Liver (tissue), 3 donors: ENCODE measurements at regions not wholly inside any gene's neighbourhood (a gene's known extent, or its start where the extent isn't known, plus 50 kb on each side); places are given as distances from the start of the nearest gene placed in this dataset.

ENCODE experiments used
- FOXA1 ChIP-seq: IDR thresholded peaks from 2 replicates; pipeline ENCODE4 v1.6.1; 2016; ENCODE audit warnings: antibody characterized with exemption
- GABPA ChIP-seq, 2 donors: IDR thresholded peaks in 1 of 2; conservative IDR thresholded peaks in 1 of 2; 2 replicates each; pipeline ENCODE4 v1.6.1; 2016; ENCODE audit warnings: antibody characterized with exemption in 2 of 2, mild to moderate bottlenecking in 1 of 2, moderate library complexity in 1 of 2
- HNF4A ChIP-seq, 2 donors: conservative IDR thresholded peaks; 2 replicates each; pipeline ENCODE4 v1.6.1; 2016; ENCODE audit warnings: antibody characterized with exemption in 2 of 2, mild to moderate bottlenecking in 2 of 2
- HNF4G ChIP-seq: IDR thresholded peaks from 2 replicates; pipeline ENCODE4 v1.6.1; 2016; ENCODE audit warnings: antibody characterized with exemption
- JUND ChIP-seq, 2 donors: IDR thresholded peaks; 2 replicates each; pipeline ENCODE4 v1.6.1; 2016; ENCODE audit warnings: antibody characterized with exemption in 2 of 2
- NR2F2 ChIP-seq: IDR thresholded peaks from 2 replicates; pipeline ENCODE4 v1.6.1; 2016; ENCODE audit warnings: antibody characterized with exemption
- RAD21 ChIP-seq, 2 donors: IDR thresholded peaks; 2 replicates each; pipeline ENCODE4 v1.6.1; 2016; ENCODE audit warnings: antibody characterized with exemption in 2 of 2, mild to moderate bottlenecking in 2 of 2
- SP1 ChIP-seq: IDR thresholded peaks from 2 replicates; pipeline ENCODE4 v1.6.1; 2018; ENCODE audit warnings: antibody characterized with exemption, mild to moderate bottlenecking
- TAF1 ChIP-seq: conservative IDR thresholded peaks from 2 replicates; pipeline ENCODE4 v1.6.1; 2016; ENCODE audit warnings: antibody characterized with exemption, mild to moderate bottlenecking
- YY1 ChIP-seq: IDR thresholded peaks from 2 replicates; pipeline ENCODE4 v1.6.1; 2016; ENCODE audit warnings: antibody characterized with exemption, mild to moderate bottlenecking
- TF ChIP-seq, protein P1 (sequence below): fragments of 150-350 bp; IDR thresholded peaks from 2 replicates; pipeline ENCODE4 v1.5.1; 2017; ENCODE audit warnings: improper control_type of control experiment, low read depth, low read length; ENCODE audit not compliant: missing input control
- TF ChIP-seq, protein P2 (sequence below): IDR thresholded peaks from 2 replicates; pipeline ENCODE4 v1.6.1; 2016; ENCODE audit warnings: antibody characterized with exemption
- TF ChIP-seq, protein P3 (sequence below): IDR thresholded peaks from 2 replicates; pipeline ENCODE4 v1.6.1; 2016; ENCODE audit warnings: antibody characterized with exemption, mild to moderate bottlenecking
- TF ChIP-seq, protein P4 (sequence below): IDR thresholded peaks from 2 replicates; pipeline ENCODE4 v1.6.1; 2016; ENCODE audit warnings: antibody characterized with exemption
- donor health status: healthy.
- donor health status: healthy.

DNA sequence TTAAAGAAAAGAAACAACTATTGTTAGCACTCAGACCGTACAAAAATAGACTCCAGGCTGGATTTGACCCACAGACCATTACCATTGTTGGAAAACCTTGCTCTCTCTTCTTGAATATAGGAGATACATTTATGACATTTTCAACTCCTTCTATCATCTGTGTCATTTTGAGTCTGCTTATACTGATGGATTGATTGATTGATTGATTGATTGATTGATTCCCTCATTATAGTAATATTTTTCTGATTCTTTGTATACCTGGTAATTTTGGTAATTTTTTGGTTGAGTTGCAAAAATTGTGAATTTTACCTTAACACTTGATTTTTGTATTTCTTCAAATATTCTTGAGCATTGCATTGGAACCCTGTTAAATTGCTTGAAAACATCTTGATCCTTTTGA, 114.2 kb upstream of the KLHL29 start:
- TF ChIP-seq, protein P1, sequence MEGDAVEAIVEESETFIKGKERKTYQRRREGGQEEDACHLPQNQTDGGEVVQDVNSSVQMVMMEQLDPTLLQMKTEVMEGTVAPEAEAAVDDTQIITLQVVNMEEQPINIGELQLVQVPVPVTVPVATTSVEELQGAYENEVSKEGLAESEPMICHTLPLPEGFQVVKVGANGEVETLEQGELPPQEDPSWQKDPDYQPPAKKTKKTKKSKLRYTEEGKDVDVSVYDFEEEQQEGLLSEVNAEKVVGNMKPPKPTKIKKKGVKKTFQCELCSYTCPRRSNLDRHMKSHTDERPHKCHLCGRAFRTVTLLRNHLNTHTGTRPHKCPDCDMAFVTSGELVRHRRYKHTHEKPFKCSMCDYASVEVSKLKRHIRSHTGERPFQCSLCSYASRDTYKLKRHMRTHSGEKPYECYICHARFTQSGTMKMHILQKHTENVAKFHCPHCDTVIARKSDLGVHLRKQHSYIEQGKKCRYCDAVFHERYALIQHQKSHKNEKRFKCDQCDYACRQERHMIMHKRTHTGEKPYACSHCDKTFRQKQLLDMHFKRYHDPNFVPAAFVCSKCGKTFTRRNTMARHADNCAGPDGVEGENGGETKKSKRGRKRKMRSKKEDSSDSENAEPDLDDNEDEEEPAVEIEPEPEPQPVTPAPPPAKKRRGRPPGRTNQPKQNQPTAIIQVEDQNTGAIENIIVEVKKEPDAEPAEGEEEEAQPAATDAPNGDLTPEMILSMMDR: no peak
- TF ChIP-seq YY1 (no peak), SP1 (no peak), HNF4A (conservative IDR thresholded peaks at IDR 0.05) (no peak), FOXA1 (no peak), JUND (IDR thresholded peaks at IDR 0.05) (no peak), GABPA (IDR thresholded peaks at IDR 0.05 in 1 of 2, conservative IDR thresholded peaks at IDR 0.05 in 1 of 2) (no peak), RAD21 (IDR thresholded peaks at IDR 0.05) (no peak), TAF1 (no peak), NR2F2 (no peak), HNF4G (no peak)
- TF ChIP-seq, protein P2, sequence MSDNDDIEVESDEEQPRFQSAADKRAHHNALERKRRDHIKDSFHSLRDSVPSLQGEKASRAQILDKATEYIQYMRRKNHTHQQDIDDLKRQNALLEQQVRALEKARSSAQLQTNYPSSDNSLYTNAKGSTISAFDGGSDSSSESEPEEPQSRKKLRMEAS: no peak
- TF ChIP-seq, protein P3, sequence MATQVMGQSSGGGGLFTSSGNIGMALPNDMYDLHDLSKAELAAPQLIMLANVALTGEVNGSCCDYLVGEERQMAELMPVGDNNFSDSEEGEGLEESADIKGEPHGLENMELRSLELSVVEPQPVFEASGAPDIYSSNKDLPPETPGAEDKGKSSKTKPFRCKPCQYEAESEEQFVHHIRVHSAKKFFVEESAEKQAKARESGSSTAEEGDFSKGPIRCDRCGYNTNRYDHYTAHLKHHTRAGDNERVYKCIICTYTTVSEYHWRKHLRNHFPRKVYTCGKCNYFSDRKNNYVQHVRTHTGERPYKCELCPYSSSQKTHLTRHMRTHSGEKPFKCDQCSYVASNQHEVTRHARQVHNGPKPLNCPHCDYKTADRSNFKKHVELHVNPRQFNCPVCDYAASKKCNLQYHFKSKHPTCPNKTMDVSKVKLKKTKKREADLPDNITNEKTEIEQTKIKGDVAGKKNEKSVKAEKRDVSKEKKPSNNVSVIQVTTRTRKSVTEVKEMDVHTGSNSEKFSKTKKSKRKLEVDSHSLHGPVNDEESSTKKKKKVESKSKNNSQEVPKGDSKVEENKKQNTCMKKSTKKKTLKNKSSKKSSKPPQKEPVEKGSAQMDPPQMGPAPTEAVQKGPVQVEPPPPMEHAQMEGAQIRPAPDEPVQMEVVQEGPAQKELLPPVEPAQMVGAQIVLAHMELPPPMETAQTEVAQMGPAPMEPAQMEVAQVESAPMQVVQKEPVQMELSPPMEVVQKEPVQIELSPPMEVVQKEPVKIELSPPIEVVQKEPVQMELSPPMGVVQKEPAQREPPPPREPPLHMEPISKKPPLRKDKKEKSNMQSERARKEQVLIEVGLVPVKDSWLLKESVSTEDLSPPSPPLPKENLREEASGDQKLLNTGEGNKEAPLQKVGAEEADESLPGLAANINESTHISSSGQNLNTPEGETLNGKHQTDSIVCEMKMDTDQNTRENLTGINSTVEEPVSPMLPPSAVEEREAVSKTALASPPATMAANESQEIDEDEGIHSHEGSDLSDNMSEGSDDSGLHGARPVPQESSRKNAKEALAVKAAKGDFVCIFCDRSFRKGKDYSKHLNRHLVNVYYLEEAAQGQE: no peak
- TF ChIP-seq, protein P4, sequence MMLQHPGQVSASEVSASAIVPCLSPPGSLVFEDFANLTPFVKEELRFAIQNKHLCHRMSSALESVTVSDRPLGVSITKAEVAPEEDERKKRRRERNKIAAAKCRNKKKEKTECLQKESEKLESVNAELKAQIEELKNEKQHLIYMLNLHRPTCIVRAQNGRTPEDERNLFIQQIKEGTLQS: no peak
